ENCODE measurements at regions not wholly inside any gene's neighbourhood (a gene's known extent, or its start where the extent isn't known, plus 50 kb on each side); places are given as distances from the start of the nearest gene placed in this dataset.

- no CpG with 5 or more reads among the region's 1 CpG for WGBS (ENCODE audit: extremely low coverage, insufficient read length, low lambda C conversion rate)
- H3K4me2 ChIP-seq (ENCODE audit: insufficient read depth, insufficient read length, low read length): no peak overlapping the region
Observed at GRCh38 chr4:19319607-19320006, 932.1 kb upstream of the SLIT2 start.

More at GRCh38 chr4:19319607-19320006, 932.1 kb upstream of the SLIT2 start:
- Histone ChIP-seq H3K27ac (ENCODE audit: insufficient read length, low read depth, low read length) (no peak overlapping the region), H2BK15ac (ENCODE audit: low read depth, low read length) (no peak overlapping the region), H3K79me1 (ENCODE audit: insufficient read depth, low read depth, low read length, poor library complexity, severe bottlenecking) (no peaks in the 10 kb centered on the region), H2BK5ac (ENCODE audit: insufficient read length, low read length) (no peak overlapping the region), H3K27me3 (ENCODE audit: insufficient read depth, low read length) (no peaks in the 10 kb centered on the region), H4K91ac (ENCODE audit: insufficient read length, low read depth, low read length) (no peak overlapping the region), H3K23me2 (ENCODE audit: insufficient read length, low read depth, low read length, poor library complexity, severe bottlenecking) (no peaks in the 10 kb centered on the region), H4K20me1 (ENCODE audit: control insufficient read depth, insufficient read depth, insufficient read length) (no peaks in the 10 kb centered on the region), H3K23ac (ENCODE audit: insufficient read length, low read depth, low read length) (no peak overlapping the region), H2BK12ac (ENCODE audit: insufficient read length, low read depth, low read length) (no peak overlapping the region), H3K4ac (ENCODE audit: low read depth, low read length) (no peak overlapping the region), H3K4me1 (ENCODE audit: insufficient read depth, low read length) (peaks cover 2% of the 10 kb centered on the region; the same call in 1 of the 2 replicates), H3K79me2 (ENCODE audit: insufficient read depth, low read length) (no peaks in the 10 kb centered on the region), H3K9ac (ENCODE audit: extremely low read depth, insufficient read length, low read length) (no peak overlapping the region), H3K9me3 (ENCODE audit: control insufficient read depth, low read depth, low read length) (no peaks in the 10 kb centered on the region), H2BK20ac (ENCODE audit: low read depth, low read length, poor library complexity, severe bottlenecking) (no peak overlapping the region), H3K14ac (ENCODE audit: insufficient read depth, low read length) (no peak overlapping the region), H3K56ac (ENCODE audit: insufficient read length, low read depth, low read length) (no peak overlapping the region), H2AK5ac (ENCODE audit: insufficient read length, low read length) (no peak overlapping the region), H2BK120ac (ENCODE audit: low read depth, low read length, poor library complexity, severe bottlenecking) (no peak overlapping the region), H3K18ac (ENCODE audit: insufficient read length, low read depth, low read length) (no peak overlapping the region), H4K5ac (ENCODE audit: insufficient read length, low read depth, low read length) (no peak overlapping the region), H3T11ph (ENCODE audit: low read length) (no peak overlapping the region), H4K8ac (replicated peaks; ENCODE audit: insufficient read length, low read depth, low read length) (no peak overlapping the region), H2AFZ (ENCODE audit: low read length) (no peak overlapping the region)
- peak overlapping the region in 1 of 3 experiments; percentile 79; a peak in 2 of 7 replicates for H3K27ac Mint-ChIP-seq
- TF ChIP-seq CTCF (conservative IDR thresholded peaks at IDR 0.05): no peak
- H3K4me3 Mint-ChIP-seq: no peak overlapping the region
- no peaks in the 10 kb centered on the region for H3K9me3 Mint-ChIP-seq
- H3K27me3 Mint-ChIP-seq (ENCODE audit: low read depth): no peaks in the 10 kb centered on the region; the same call in 1 of the 2 replicates
- H3K4me1 Mint-ChIP-seq: peaks cover 8 to 15% of the 10 kb centered on the region in 2 experiments
- DNase-seq: no peak
- no peaks in the 10 kb centered on the region for H3K36me3 Mint-ChIP-seq (ENCODE audit: insufficient read depth in 1 of 3, low read depth in 3 of 3)
